ENCODE measurements at regions not wholly inside any gene's neighbourhood (a gene's known extent, or its start where the extent isn't known, plus 50 kb on each side); places are given as distances from the start of the nearest gene placed in this dataset.
"Not testable (repeated sequence)": the region's sequence is repeated elsewhere in the genome, so short reads cannot be mapped to it uniquely, and the experiment has no call there.

DNA sequence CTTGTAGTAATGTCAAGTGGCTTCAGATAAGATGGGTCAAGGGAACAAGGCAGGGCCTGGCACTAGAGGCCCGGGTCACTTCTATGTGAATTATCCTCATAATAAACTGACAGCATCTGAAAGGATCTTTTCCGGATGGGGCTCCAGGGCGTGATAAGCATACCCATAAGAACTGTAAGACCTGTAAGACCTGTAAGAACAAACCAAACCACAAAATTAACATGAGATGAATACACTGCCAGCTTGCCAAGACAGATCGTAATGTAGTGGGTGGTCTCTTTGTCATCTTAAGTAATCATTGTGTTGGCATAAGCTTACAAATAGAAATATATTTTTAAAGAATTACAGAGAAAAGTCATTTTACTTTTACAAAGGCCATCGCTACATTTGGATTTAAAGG lies 334.9 kb downstream of the RFPL4B start:
- no peak for DNase-seq (ENCODE audit: low read depth)
- TF ChIP-seq, protein P1, sequence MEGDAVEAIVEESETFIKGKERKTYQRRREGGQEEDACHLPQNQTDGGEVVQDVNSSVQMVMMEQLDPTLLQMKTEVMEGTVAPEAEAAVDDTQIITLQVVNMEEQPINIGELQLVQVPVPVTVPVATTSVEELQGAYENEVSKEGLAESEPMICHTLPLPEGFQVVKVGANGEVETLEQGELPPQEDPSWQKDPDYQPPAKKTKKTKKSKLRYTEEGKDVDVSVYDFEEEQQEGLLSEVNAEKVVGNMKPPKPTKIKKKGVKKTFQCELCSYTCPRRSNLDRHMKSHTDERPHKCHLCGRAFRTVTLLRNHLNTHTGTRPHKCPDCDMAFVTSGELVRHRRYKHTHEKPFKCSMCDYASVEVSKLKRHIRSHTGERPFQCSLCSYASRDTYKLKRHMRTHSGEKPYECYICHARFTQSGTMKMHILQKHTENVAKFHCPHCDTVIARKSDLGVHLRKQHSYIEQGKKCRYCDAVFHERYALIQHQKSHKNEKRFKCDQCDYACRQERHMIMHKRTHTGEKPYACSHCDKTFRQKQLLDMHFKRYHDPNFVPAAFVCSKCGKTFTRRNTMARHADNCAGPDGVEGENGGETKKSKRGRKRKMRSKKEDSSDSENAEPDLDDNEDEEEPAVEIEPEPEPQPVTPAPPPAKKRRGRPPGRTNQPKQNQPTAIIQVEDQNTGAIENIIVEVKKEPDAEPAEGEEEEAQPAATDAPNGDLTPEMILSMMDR (IDR thresholded peaks at IDR 0.05; ENCODE audit: insufficient read depth, low read depth, low read length, missing control alignments): no peak
- no peak overlapping the region for H3K4me3 ChIP-seq (ENCODE audit: low read depth, low read length)

DNA sequence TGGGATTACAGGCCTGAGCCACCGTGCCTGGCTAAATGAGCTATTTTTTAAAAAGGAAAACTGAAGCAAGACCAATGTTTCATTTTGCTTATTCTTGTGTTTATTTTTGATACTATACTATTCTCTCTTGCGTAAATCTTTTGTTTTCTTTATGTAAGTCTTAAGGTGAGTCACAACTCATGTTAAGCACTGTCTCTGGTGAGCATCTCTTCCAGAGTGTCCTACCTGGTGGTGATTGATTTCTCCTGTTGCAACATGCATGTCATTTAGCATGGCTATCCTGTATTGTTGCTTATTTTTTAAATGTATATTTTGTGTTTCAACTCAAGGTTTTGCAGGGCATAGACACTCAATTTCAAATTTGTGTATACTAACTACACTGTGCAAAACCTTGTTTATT lies 336.0 kb downstream of the RFPL4B start:
- TF ChIP-seq, protein P1 (IDR thresholded peaks at IDR 0.05; ENCODE audit: insufficient read depth, low read depth, low read length, missing control alignments): no peak
- no peak for DNase-seq (ENCODE audit: low read depth)

DNA sequence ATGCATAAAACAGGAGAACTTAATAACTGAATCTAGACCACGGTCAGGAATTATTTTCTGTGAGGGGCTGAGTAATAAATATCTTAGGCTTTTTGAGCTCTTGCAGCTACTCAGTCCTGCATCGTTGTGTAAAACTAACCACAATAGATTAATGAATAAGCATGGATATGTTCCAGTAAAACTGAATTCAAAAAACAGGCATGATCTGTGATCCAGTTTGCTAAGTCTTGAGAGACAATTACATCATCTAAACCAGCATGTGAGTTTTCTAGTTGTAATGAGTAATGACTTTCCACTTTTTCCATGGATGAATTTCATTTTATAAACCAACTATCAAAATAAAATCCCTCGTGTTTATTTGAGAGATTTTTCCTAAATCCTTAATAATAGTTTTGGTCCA lies 336.8 kb downstream of the RFPL4B start:
- no peak for DNase-seq (ENCODE audit: low read depth)
- H3K4me3 ChIP-seq (ENCODE audit: low read depth, low read length): no peak overlapping the region
- TF ChIP-seq, protein P1 (IDR thresholded peaks at IDR 0.05; ENCODE audit: insufficient read depth, low read depth, low read length, missing control alignments): no peak

More for the DNA sequence above, 336.0 kb downstream of the RFPL4B start:
- H3K4me3 ChIP-seq (ENCODE audit: low read depth, low read length): no peak overlapping the region

DNA sequence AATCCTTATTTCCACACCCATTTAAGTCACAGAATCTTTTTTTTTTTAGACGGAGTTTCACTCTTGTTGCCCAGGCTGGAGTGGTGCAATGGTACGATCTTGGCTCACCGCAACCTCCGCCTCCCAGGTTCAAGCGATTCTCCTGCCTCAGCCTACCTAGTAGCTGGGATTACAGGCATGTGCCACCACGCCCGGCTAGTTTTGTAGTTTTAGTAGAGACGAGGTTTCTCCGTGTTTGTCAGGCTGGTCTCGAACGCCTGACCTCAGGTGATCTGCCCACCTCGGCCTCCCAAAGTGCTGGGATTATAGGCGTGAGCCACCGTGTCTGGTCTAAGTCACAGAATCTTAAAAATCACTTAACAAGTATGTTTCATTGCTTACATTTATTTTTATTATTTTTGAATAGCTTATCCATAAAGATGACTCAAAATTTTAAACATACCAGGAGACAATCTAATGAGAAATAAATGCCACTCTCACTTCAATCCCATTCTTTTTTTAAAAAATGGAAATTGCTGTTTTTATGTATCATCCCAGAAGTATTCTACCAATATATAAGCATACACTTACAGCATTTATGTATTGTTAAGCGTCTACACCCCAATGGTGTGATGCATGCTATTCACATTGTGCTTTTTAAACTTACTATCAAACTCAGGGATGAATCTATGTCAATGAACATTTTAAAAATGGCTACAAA lies 338.5 kb downstream of the RFPL4B start:
- not testable (repeated sequence) for H3K4me3 ChIP-seq (ENCODE audit: low read depth, low read length)

DNA sequence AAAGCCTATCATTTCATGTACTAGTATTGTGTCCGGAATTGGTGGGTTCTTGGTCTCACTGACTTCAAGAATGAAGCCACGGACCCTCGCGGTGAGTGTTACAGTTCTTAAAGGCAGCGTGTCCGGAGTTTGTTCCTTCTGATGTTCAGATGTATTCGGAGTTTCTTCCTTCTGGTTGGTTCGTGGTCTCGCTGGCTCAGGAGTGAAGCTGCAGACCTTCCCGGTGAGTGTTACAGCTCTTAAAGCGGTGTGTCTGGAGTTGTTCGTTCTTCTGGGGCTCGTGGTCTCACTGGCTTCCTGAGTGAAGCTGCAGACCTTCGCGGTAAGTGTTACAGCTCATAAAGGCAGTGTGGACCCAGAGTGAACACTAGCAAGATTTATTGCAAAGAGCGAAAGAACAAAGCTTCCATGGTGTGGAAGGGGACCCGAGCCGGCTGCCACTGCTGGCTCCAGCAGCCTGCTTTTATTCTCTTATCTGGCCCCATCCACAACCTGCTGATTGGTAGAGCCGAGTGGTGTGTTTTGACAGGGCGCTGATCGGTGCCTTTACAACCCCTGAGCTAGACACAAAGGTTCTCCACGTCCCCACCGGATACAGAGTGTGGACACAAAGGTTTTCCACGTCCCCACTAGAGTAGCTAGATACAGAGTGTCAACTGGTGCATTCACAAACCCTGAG lies 341.5 kb downstream of the RFPL4B start:
- DNase-seq (ENCODE audit: low read depth): not testable (repeated sequence)

More for the DNA sequence above, 338.5 kb downstream of the RFPL4B start:
- DNase-seq (ENCODE audit: low read depth): not testable (repeated sequence)

DNA sequence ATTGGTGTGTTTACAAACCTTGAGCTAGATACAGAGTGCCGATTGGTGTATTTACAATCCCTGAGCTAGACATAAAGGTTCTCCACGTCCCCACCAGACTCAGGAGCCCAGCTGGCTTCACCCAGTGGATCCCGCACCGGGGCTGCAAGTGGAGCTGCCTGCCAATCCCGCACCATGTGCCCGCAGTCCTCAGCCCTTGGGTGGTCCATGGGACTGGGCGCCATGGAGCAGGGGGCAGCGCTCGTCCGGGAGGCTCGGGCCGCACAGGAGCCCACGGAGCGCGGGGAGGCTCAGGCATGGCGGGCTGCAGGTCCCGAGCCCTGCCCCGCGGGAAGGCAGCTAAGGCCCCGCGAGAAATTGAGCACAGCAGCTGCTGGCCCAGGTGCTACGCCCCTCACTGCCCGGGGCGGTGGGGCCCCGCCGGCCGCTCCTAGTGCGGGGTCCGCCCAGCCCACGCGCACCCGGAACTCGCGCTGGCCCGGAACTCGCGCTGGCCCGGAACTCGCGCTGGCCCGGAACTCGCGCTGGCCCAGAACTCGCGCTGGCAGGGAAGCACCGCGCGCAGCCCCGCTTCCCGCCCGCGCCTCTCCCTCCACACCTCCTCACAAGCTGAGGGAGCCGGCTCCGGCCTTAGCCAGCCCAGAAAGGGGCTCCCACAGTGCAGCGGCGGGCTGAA lies 342.2 kb downstream of the RFPL4B start:
- DNase-seq (ENCODE audit: low read depth); H3K4me3 ChIP-seq (ENCODE audit: low read depth, low read length): not testable (repeated sequence)

More for the DNA sequence above, 341.5 kb downstream of the RFPL4B start:
- H3K4me3 ChIP-seq (ENCODE audit: low read depth, low read length): not testable (repeated sequence)

DNA sequence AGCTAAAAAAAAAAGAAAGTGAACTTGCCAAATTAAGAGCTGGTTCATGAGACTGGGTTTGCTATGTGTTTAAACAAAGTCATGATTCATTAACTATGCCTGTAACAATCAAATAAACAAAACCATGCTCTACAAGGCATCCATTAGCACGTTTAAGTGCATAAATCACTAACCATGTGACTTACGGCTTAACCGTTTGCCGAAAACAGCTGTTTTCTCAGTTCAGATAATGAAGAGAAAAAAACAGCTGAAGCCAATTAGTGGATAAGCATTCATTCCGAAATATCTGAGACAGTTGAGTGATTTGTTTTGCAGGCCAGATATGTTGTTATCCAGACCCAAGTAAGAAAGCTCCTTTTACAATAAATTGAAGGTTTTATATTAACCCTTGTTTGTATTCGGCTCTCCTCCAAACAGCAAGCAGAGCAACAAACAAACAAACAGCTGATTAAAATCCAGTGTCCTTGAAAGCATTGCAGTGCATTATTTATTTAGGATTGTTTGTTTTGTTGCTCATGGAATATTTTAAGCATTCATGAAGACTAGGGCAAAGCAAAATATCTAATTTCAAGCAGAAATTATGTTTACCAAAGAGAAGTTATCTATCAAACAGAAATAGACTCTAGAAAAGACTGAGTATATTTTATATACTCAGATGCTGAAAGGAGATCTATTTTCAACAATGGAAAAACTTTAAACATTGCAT lies 343.5 kb downstream of the RFPL4B start:
- no peak for DNase-seq (ENCODE audit: low read depth)

DNA sequence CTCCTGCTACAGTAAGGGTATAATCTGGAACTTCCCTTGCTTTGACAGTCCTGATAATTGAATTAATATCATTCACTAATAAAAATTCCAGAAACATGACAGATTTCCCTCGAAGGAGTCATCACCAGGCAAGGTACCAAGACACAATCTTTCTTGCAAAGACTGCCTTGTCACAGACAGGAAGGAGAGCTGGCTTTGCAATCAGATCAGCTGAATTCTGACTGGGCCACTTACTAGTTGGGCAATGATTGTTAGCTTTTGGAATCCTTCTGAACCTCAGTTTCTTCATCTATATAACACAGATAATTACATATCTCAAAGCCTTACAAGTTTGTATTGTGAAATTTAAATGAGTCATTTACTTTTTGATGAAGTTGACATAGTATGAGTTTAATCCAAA lies 344.2 kb downstream of the RFPL4B start:
- TF ChIP-seq, protein P1 (IDR thresholded peaks at IDR 0.05; ENCODE audit: insufficient read depth, low read depth, low read length, missing control alignments): no peak
- H3K4me3 ChIP-seq (ENCODE audit: low read depth, low read length): no peak overlapping the region
- no peak for DNase-seq (ENCODE audit: low read depth)

More for the DNA sequence above, 343.5 kb downstream of the RFPL4B start:
- no peak overlapping the region for H3K4me3 ChIP-seq (ENCODE audit: low read depth, low read length)
- TF ChIP-seq, protein P1 (IDR thresholded peaks at IDR 0.05; ENCODE audit: insufficient read depth, low read depth, low read length, missing control alignments): no peak

Data from GM12865 (cell line).